ENCODE measurements at regions not wholly inside any gene's neighbourhood (a gene's known extent, or its start where the extent isn't known, plus 50 kb on each side); places are given as distances from the start of the nearest gene placed in this dataset.

GRCh38 chr15:97876281-97876675 lies 84.2 kb upstream of the ARRDC4 start:
- H3K4me1 Mint-ChIP-seq: peaks cover 2% of the 10 kb centered on the region
- DNase-seq: no peak

GRCh38 chr15:97881346-97881965 lies 79.0 kb upstream of the ARRDC4 start:
- H3K27me3 Mint-ChIP-seq: peaks cover 8% of the 10 kb centered on the region
- CTCF ChIA-PET: no interaction called here
- no peak overlapping the region for H3K27ac Mint-ChIP-seq
- POLR2A ChIA-PET: no interaction called here
- no peaks in the 10 kb centered on the region for H3K36me3 Mint-ChIP-seq (ENCODE audit: low read depth)
- H3K4me3 Mint-ChIP-seq: no peak overlapping the region
- no peaks in the 10 kb centered on the region for H3K4me1 Mint-ChIP-seq
- no peak for DNase-seq
- H3K9me3 Mint-ChIP-seq: no peaks in the 10 kb centered on the region

More at GRCh38 chr15:97876281-97876675, 84.2 kb upstream of the ARRDC4 start:
- ChIA-PET CTCF (interaction anchor here (0.9 kb wide), 1 partner anchor 31 kb away, joined by 3 read pairs; no protein-coding TSS in a partner anchor), POLR2A (no interaction called here)
- Mint-ChIP-seq H3K36me3 (ENCODE audit: low read depth) (no peaks in the 10 kb centered on the region), H3K27me3 (peaks cover 4% of the 10 kb centered on the region), H3K4me3 (no peak overlapping the region), H3K9me3 (peaks cover 3% of the 10 kb centered on the region), H3K27ac (no peak overlapping the region)

GRCh38 chr15:97884513-97885131 lies 75.9 kb upstream of the ARRDC4 start:
- H3K27me3 Mint-ChIP-seq: peaks cover 8% of the 10 kb centered on the region
- H3K4me1 Mint-ChIP-seq: no peaks in the 10 kb centered on the region
- DNase-seq: no peak
- no peaks in the 10 kb centered on the region for H3K9me3 Mint-ChIP-seq
- ChIA-PET CTCF (no interaction called here), POLR2A (no interaction called here)
- H3K36me3 Mint-ChIP-seq (ENCODE audit: low read depth): no peaks in the 10 kb centered on the region
- H3K27ac Mint-ChIP-seq: no peak overlapping the region
- H3K4me3 Mint-ChIP-seq: no peak overlapping the region

- no peaks in the 10 kb centered on the region for H3K9me3 Mint-ChIP-seq
- no peaks in the 10 kb centered on the region for H3K4me1 Mint-ChIP-seq
- no peak overlapping the region for H3K27ac Mint-ChIP-seq
- POLR2A ChIA-PET: no interaction called here
- no peak for DNase-seq
- H3K36me3 Mint-ChIP-seq (ENCODE audit: low read depth): no peaks in the 10 kb centered on the region
- peaks cover 8% of the 10 kb centered on the region for H3K27me3 Mint-ChIP-seq
- no peak overlapping the region for H3K4me3 Mint-ChIP-seq
- CTCF ChIA-PET: no interaction called here
Measured at GRCh38 chr15:97890307-97890706, 70.2 kb upstream of the ARRDC4 start.

- ChIA-PET CTCF (no interaction called here), POLR2A (no interaction called here)
- Mint-ChIP-seq H3K27ac (no peak overlapping the region), H3K4me3 (no peak overlapping the region), H3K36me3 (ENCODE audit: low read depth) (no peaks in the 10 kb centered on the region), H3K9me3 (no peaks in the 10 kb centered on the region), H3K27me3 (peaks cover 7% of the 10 kb centered on the region), H3K4me1 (no peaks in the 10 kb centered on the region)
- DNase-seq: no peak
Measured at GRCh38 chr15:97892167-97892938, 68.2 kb upstream of the ARRDC4 start.

GRCh38 chr15:97893967-97894366 lies 66.5 kb upstream of the ARRDC4 start:
- Mint-ChIP-seq H3K4me3 (no peak overlapping the region), H3K27me3 (peaks cover 4% of the 10 kb centered on the region), H3K36me3 (ENCODE audit: low read depth) (no peaks in the 10 kb centered on the region), H3K4me1 (no peaks in the 10 kb centered on the region), H3K9me3 (no peaks in the 10 kb centered on the region), H3K27ac (no peak overlapping the region)
- CTCF ChIA-PET: no interaction called here
- POLR2A ChIA-PET: no interaction called here
- no peak for DNase-seq

- ChIA-PET POLR2A (no interaction called here), CTCF (no interaction called here)
- Mint-ChIP-seq H3K27me3 (peaks cover 27% of the 10 kb centered on the region), H3K4me1 (peaks cover 1% of the 10 kb centered on the region), H3K27ac (no peak overlapping the region), H3K4me3 (no peak overlapping the region), H3K9me3 (no peaks in the 10 kb centered on the region), H3K36me3 (ENCODE audit: low read depth) (no peaks in the 10 kb centered on the region)
- DNase-seq: no peak
Measured at GRCh38 chr15:97899981-97900380, 60.5 kb upstream of the ARRDC4 start.

DNA sequence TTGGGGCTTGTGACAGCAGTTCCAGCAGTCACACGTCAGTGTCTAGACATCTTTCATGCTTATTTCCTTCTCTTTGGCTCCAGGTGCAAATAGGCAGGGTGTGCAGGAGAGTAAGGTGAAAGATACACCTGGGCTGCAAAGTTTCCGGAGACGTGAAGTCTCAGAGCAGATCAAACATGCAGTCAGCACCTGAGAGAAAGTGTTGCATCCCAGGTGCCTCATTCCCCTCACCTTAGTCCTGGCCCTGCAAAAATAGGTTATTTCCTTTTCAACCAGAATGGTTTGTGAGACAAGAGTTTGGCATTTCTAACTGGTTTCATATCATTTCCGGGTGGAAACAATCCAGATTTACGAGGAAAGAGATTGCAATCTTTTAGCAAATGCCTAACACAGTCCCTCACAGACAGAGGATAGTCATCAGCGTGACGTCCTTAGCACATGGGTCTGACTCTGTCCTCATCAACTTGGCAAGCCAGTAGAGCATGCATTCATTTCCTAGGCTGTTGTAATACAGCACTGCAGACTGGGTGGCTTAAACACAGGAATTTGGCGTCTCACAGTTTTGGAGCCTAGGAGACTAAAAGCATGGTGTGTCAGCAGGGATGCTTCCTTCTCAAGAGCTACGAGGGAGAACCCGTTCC lies 58.2 kb upstream of the ARRDC4 start:
- H3K27me3 Mint-ChIP-seq: peaks cover 23% of the 10 kb centered on the region
- POLR2A ChIA-PET: no interaction called here
- CTCF ChIA-PET: no interaction called here
- peaks cover 1% of the 10 kb centered on the region for H3K4me1 Mint-ChIP-seq
- H3K27ac Mint-ChIP-seq: no peak overlapping the region
- DNase-seq: no peak
- H3K36me3 Mint-ChIP-seq (ENCODE audit: low read depth): no peaks in the 10 kb centered on the region
- H3K9me3 Mint-ChIP-seq: no peaks in the 10 kb centered on the region
- no peak overlapping the region for H3K4me3 Mint-ChIP-seq

DNA sequence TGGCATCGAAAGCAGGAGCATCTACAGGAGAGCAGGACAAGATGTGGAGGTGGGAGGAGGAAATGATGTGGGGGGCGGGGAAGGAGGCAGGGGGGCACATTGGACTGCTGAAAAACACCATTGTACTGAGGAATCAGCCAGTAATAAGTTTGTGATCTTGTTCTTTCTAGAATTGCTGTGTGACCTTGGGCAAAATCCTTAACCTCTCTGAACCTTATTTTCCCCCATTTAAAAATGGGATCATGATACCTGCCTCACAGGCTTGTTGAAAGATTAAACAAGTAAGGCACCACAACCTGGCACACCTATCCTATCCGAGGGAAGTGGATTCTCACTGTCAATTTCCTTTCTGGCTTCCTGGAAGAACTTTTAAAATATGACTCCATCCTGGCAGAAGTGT lies 56.9 kb upstream of the ARRDC4 start:
- Mint-ChIP-seq H3K36me3 (ENCODE audit: low read depth) (no peaks in the 10 kb centered on the region), H3K4me1 (peaks cover 1% of the 10 kb centered on the region), H3K4me3 (no peak overlapping the region), H3K27me3 (peaks cover 23% of the 10 kb centered on the region), H3K27ac (no peak overlapping the region), H3K9me3 (no peaks in the 10 kb centered on the region)
- ChIA-PET POLR2A (no interaction called here), CTCF (no interaction called here)
- DNase-seq: no peak

GRCh38 chr15:97903971-97904572 lies 56.4 kb upstream of the ARRDC4 start:
- ChIA-PET POLR2A (no interaction called here), CTCF (no interaction called here)
- DNase-seq: peak; percentile 32
- H3K27me3 Mint-ChIP-seq: peaks cover 23% of the 10 kb centered on the region
- H3K36me3 Mint-ChIP-seq (ENCODE audit: low read depth): no peaks in the 10 kb centered on the region
- no peak overlapping the region for H3K4me3 Mint-ChIP-seq
- no peak overlapping the region for H3K27ac Mint-ChIP-seq
- no peaks in the 10 kb centered on the region for H3K9me3 Mint-ChIP-seq
- H3K4me1 Mint-ChIP-seq: peaks cover 1% of the 10 kb centered on the region

- Mint-ChIP-seq H3K27me3 (peaks cover 6% of the 10 kb centered on the region), H3K36me3 (ENCODE audit: low read depth) (no peaks in the 10 kb centered on the region), H3K4me1 (peaks cover 1% of the 10 kb centered on the region), H3K4me3 (no peak overlapping the region), H3K9me3 (no peaks in the 10 kb centered on the region), H3K27ac (no peak overlapping the region)
- DNase-seq: peak; percentile 64
- CTCF ChIA-PET: no interaction called here
- POLR2A ChIA-PET: no interaction called here
Measured at GRCh38 chr15:97909291-97909891, 51.1 kb upstream of the ARRDC4 start.

All from activated CD4-positive, alpha-beta T cell treated with anti-CD3 and anti-CD28 coated beads, Interleukin-2, amount 10 ng/mL, durations not matched to agents 7 days and 5 days (primary cell).